Glutamatergic neuron (in vitro differentiated cells): ENCODE measurements at regions not wholly inside any gene's neighbourhood (a gene's known extent, or its start where the extent isn't known, plus 50 kb on each side); places are given as distances from the start of the nearest gene placed in this dataset.

ENCODE experiments used
- DNase-seq: peaks from one replicate; pipeline ENCODE4 v3.0.0; 2022
- H3K27ac Mint-ChIP-seq: one replicate; pipeline ENCODE4 v1.8.0; 2020; ENCODE audit warnings: mild to moderate bottlenecking, mixed read lengths, inconsistent platforms; ENCODE audit not compliant: unreplicated experiment
- H3K27me3 Mint-ChIP-seq: one replicate; pipeline ENCODE4 v1.8.0; 2020; ENCODE audit warnings: mild to moderate bottlenecking, moderate library complexity, mixed read lengths, inconsistent platforms; ENCODE audit not compliant: unreplicated experiment
- H3K36me3 Mint-ChIP-seq: one replicate; pipeline ENCODE4 v1.8.0; 2020; ENCODE audit warnings: mild to moderate bottlenecking, mixed read lengths, inconsistent platforms; ENCODE audit not compliant: unreplicated experiment
- H3K4me1 Mint-ChIP-seq: one replicate; pipeline ENCODE4 v1.8.0; 2020; ENCODE audit warnings: mild to moderate bottlenecking, low read depth, mixed read lengths, inconsistent platforms; ENCODE audit not compliant: unreplicated experiment
- H3K4me3 Mint-ChIP-seq: one replicate; pipeline ENCODE4 v1.8.0; 2020; ENCODE audit warnings: mild to moderate bottlenecking, mixed read lengths, inconsistent platforms; ENCODE audit not compliant: unreplicated experiment
- H3K9me3 Mint-ChIP-seq: one replicate; pipeline ENCODE4 v1.8.0; 2020; ENCODE audit warnings: mild to moderate bottlenecking, moderate library complexity, mixed read lengths, inconsistent platforms; ENCODE audit not compliant: unreplicated experiment
- TF ChIP-seq, protein P1 (sequence below): fragments of 200-600 bp; sonication (generic); IDR thresholded peaks from one replicate; pipeline ENCODE4 v1.5.0; 2021; ENCODE audit not compliant: partially characterized antibody, unreplicated experiment

DNA sequence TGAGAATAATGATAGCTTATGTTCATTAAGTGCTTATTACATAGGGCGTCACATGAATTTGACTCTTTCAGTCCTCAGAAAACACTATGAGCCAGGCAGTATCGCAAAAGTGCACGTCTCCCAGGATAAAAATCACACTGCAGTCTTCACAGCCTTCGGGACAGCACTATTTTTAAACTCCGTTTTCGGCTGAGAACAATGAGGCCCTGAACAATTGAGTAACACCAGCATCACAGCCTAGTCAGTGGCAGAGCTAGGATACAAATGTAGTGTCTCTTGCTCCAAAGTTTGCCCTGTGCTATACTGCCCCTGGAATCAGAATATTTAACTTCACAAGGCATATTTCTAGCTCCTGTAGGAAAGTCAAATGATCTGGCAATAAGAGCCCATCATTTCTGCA is 852.1 kb upstream of the SEMA6D start:
- TF ChIP-seq, protein P1, sequence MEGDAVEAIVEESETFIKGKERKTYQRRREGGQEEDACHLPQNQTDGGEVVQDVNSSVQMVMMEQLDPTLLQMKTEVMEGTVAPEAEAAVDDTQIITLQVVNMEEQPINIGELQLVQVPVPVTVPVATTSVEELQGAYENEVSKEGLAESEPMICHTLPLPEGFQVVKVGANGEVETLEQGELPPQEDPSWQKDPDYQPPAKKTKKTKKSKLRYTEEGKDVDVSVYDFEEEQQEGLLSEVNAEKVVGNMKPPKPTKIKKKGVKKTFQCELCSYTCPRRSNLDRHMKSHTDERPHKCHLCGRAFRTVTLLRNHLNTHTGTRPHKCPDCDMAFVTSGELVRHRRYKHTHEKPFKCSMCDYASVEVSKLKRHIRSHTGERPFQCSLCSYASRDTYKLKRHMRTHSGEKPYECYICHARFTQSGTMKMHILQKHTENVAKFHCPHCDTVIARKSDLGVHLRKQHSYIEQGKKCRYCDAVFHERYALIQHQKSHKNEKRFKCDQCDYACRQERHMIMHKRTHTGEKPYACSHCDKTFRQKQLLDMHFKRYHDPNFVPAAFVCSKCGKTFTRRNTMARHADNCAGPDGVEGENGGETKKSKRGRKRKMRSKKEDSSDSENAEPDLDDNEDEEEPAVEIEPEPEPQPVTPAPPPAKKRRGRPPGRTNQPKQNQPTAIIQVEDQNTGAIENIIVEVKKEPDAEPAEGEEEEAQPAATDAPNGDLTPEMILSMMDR, result no peak
- Mint-ChIP-seq H3K36me3 (no peaks in the 10 kb centered on the region), H3K27ac (no peak overlapping the region), H3K4me3 (no peak overlapping the region), H3K9me3 (peaks cover 2% of the 10 kb centered on the region), H3K27me3 (peaks cover 7% of the 10 kb centered on the region), H3K4me1 (peaks cover 25% of the 10 kb centered on the region)
- DNase-seq, result no peak

DNA sequence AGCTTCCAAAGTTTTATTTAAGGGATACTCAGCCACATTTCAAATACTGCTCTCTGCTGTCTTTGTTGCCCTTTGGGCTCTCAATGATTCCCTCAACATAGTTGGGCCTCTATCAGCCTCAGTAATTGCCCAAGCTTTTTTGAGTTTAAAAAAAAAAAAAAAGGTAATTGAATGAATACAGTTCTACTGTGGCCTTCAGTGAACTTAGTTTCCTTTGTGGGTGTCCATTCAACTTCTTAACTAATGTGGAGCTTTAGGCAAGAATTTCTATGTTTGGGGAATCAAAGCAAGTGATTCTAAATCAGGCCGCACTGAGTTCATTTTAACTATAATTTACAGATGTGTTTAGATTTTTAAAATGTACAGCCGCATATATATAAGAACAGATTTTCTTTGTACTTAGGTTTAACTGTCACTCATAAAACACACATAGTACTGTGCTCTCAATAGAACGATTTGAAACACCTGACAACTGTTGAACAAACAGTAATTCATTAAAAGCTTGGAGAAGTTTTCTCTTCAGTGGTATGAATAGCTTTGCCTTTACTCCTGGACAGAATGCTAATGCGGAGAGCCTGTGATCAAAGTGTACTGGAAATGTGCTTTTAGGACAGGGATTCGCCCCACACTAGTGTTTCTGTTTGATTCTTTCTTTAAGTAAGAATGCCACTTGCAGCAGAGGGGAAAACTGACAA is 844.9 kb upstream of the SEMA6D start:
- no peaks in the 10 kb centered on the region for H3K9me3 Mint-ChIP-seq
- no peak for DNase-seq

DNA sequence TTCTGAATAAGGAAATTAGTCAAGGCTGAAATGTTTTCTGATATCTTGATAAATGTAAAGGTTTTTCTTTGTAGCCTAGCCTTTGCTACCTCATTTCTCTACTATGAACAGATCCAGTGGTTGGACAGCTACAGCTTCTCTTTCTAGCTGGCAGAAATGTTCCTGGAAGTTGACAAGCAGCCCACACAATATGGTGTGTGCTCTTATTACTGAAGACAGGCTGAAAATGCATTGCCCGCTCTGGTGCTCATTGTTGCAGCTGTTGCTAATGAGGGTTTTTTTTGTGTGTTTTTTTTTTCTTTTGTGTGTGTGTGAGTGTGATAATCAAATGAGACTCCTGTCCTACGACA is 844.3 kb upstream of the SEMA6D start:
- no peaks in the 10 kb centered on the region for H3K36me3 Mint-ChIP-seq
- TF ChIP-seq, protein P1, result no peak
- H3K27me3 Mint-ChIP-seq, result peaks cover 2% of the 10 kb centered on the region
- H3K4me3 Mint-ChIP-seq, result no peak overlapping the region
- H3K27ac Mint-ChIP-seq, result peak overlapping the region; percentile 8
- DNase-seq, result no peak
- H3K4me1 Mint-ChIP-seq, result peaks cover 3% of the 10 kb centered on the region
- no peaks in the 10 kb centered on the region for H3K9me3 Mint-ChIP-seq

More for the DNA sequence above, 844.9 kb upstream of the SEMA6D start:
- TF ChIP-seq, protein P1, result no peak
- H3K36me3 Mint-ChIP-seq, result no peaks in the 10 kb centered on the region
- peaks cover 2% of the 10 kb centered on the region for H3K27me3 Mint-ChIP-seq
- H3K4me3 Mint-ChIP-seq, result no peak overlapping the region
- H3K27ac Mint-ChIP-seq, result no peak overlapping the region
- peaks cover 5% of the 10 kb centered on the region for H3K4me1 Mint-ChIP-seq

DNA sequence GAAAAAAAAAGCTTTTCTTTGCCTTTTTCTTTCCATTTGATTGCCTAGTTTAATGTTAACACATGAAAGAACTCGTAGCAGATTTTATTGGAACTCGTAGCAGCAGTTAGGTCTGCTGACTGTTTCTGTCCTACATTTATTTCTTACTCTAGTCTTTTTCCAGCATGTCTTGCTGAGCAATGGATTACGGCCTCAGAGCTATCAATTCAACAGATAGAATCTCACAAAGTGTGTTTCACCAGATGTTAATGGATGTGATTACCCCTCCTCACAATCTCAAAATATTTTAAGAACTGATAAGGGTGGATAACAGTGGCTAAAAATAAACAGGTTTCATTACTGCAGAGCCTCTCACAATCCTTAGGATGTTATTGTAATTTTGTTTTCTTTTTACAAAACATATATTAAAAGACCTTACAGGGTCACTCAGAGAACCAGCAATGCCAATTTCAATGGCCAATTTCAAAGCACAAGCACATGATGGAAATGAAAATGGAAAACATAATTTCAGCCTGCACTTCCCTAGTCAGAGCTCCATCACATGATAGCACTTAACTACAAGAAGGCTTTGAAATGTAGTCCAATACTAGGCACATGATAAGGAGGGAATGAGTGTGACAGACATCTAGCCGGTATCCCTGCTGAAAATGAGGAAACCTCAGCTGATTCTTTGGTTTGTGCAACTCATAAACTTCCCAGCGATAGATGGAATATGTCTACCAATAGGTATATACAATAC is 838.1 kb upstream of the SEMA6D start:
- no peaks in the 10 kb centered on the region for H3K27me3 Mint-ChIP-seq
- TF ChIP-seq, protein P1, result no peak
- peaks cover 4% of the 10 kb centered on the region for H3K9me3 Mint-ChIP-seq
- H3K36me3 Mint-ChIP-seq, result peaks cover 11% of the 10 kb centered on the region
- no peak overlapping the region for H3K27ac Mint-ChIP-seq
- DNase-seq, result no peak
- H3K4me1 Mint-ChIP-seq, result no peaks in the 10 kb centered on the region
- no peak overlapping the region for H3K4me3 Mint-ChIP-seq

DNA sequence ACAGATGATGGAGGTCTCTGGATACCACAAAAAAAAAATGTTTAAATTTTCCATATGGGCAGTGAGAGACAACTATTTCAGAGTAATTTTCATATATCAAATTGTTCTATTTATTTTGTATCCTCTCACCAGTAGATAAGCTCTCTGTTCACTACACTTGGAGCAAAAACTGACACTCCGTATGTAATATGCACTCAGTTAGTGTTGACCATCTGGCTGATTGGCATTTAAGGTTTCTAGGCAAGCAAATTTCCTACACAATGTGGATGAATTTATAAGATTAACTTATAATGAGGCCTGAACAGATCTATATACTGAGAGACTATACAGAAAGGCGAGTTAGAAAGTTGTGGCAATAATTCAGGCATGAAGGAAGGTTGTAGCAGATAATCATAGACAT is 836.5 kb upstream of the SEMA6D start:
- Mint-ChIP-seq H3K36me3 (peaks cover 11% of the 10 kb centered on the region), H3K4me3 (no peak overlapping the region), H3K27ac (no peak overlapping the region), H3K27me3 (no peaks in the 10 kb centered on the region), H3K9me3 (peaks cover 4% of the 10 kb centered on the region), H3K4me1 (no peaks in the 10 kb centered on the region)
- DNase-seq, result no peak
- TF ChIP-seq, protein P1, result no peak
